ENCODE measurements at regions not wholly inside any gene's neighbourhood (a gene's known extent, or its start where the extent isn't known, plus 50 kb on each side); places are given as distances from the start of the nearest gene placed in this dataset.
"Not testable (repeated sequence)": the region's sequence is repeated elsewhere in the genome, so short reads cannot be mapped to it uniquely, and the experiment has no call there.

DNA sequence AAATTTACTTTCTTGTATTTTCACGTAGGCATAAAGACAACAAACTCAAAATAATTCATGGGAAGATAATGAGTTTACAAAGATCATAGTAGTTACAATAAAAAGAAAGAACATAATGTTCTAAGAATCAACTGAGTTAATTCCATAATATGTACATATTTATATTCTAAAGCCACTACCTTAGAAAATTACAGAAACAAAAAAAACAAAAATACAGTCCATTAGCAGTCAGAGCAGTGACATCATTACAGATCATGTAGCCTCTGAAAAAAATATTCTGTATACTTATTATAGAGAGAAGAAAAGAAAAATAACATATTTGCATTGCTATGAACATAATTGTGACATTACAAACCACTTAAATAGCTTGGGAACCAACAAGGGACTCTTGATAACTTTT, 360.1 kb upstream of the RGS18 start:
- ATAC-seq (ENCODE audit: insufficient number of reproducible peaks, low FRiP score, low read depth) (no peak), DNase-seq (ENCODE audit: low spot score) (no peak)
- H3K4me1 ChIP-seq (ENCODE audit: control insufficient read depth in 1 of 2, low read depth in 2 of 2) = no peaks in the 10 kb centered on the region
- no peak overlapping the region for H3K4me3 ChIP-seq
- no peak overlapping the region for H3K27ac ChIP-seq
- H3K36me3 ChIP-seq = no peaks in the 10 kb centered on the region
- TF ChIP-seq, protein P1, sequence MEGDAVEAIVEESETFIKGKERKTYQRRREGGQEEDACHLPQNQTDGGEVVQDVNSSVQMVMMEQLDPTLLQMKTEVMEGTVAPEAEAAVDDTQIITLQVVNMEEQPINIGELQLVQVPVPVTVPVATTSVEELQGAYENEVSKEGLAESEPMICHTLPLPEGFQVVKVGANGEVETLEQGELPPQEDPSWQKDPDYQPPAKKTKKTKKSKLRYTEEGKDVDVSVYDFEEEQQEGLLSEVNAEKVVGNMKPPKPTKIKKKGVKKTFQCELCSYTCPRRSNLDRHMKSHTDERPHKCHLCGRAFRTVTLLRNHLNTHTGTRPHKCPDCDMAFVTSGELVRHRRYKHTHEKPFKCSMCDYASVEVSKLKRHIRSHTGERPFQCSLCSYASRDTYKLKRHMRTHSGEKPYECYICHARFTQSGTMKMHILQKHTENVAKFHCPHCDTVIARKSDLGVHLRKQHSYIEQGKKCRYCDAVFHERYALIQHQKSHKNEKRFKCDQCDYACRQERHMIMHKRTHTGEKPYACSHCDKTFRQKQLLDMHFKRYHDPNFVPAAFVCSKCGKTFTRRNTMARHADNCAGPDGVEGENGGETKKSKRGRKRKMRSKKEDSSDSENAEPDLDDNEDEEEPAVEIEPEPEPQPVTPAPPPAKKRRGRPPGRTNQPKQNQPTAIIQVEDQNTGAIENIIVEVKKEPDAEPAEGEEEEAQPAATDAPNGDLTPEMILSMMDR (IDR thresholded peaks at IDR 0.05) = no peak
- H3K27me3 ChIP-seq (replicated peaks; ENCODE audit: insufficient read depth) = no peaks in the 10 kb centered on the region
- H3K9me3 ChIP-seq = no peaks in the 10 kb centered on the region

DNA sequence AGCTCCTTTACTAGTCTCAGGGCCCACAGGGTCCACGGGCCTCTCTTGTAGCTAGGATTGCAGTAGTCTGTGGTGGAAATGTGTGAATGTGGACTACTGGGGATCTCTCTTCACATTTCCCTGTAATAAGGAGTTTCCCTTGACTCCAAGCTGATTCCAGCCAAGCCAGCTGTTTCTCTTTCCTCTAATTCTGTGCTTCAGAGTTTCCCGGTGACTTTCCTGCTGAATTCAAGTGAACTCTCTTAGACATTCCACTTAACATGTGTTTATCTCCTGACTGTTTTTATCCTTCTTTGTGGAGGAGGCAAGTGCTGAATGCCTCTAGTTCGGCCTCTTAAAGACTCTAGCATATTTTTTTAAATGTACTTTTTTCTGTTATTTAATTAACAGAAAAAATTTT, 354.0 kb upstream of the RGS18 start:
- Histone ChIP-seq H3K27ac (no peak overlapping the region), H3K9me3 (no peaks in the 10 kb centered on the region), H3K27me3 (replicated peaks; ENCODE audit: insufficient read depth) (no peaks in the 10 kb centered on the region), H3K4me1 (ENCODE audit: control insufficient read depth in 1 of 2, low read depth in 2 of 2) (no peaks in the 10 kb centered on the region), H3K4me3 (no peak overlapping the region), H3K36me3 (no peaks in the 10 kb centered on the region)
- no peak for ATAC-seq (ENCODE audit: insufficient number of reproducible peaks, low FRiP score, low read depth)
- TF ChIP-seq, protein P1 (IDR thresholded peaks at IDR 0.05) = no peak
- no peak for DNase-seq (ENCODE audit: low spot score)

GRCh38 chr1:191813593-191813992, 344.7 kb upstream of the RGS18 start:
- DNase-seq (ENCODE audit: low spot score); H3K36me3 ChIP-seq; H3K4me1 ChIP-seq (ENCODE audit: control insufficient read depth in 1 of 2, low read depth in 2 of 2); ATAC-seq (ENCODE audit: insufficient number of reproducible peaks, low FRiP score, low read depth); H3K4me3 ChIP-seq; H3K27ac ChIP-seq; H3K27me3 ChIP-seq (replicated peaks; ENCODE audit: insufficient read depth); H3K9me3 ChIP-seq: not testable (repeated sequence)

DNA sequence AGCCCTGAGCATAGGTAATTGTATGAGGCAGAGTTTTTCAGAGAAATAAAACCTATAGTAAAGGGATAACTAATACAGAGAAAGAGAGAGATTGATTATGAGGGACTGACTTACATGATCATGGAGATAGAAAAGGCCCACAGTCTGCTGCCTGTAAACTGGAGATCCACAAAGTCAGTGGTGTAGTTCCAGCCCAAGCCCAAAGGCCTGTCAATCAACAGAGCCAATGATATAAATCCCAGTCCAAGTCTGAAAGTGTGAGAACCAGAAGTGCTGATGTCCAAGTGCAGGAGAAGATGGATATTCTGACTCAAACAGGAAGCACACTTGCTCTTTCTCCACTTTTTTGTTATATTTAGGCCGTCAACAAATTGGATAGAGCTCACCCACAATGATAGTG, 340.1 kb upstream of the RGS18 start:
- ATAC-seq (ENCODE audit: insufficient number of reproducible peaks, low FRiP score, low read depth) = no peak
- no peaks in the 10 kb centered on the region for H3K9me3 ChIP-seq

DNA sequence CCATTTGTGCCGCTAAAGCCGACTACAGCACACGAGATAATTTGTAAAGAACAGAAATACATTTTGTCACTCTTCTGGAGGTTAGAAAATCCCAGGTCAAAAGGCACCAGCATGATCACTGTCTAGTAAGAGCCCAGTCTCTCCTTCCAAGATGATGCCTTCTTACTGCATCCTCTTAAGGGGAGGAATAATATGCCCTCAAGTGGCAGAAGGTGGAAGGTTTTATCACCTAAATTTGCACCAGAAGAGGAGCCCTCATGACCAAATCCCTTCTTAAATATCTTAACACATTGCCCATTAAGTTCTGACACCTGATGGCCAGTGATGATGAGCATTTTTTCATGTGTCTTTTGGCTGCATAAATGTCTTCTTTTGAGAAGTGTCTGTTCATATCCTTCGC, 326.7 kb upstream of the RGS18 start:
- ATAC-seq (ENCODE audit: insufficient number of reproducible peaks, low FRiP score, low read depth) = no peak
- DNase-seq (ENCODE audit: low spot score) = no peak
- no peaks in the 10 kb centered on the region for H3K4me1 ChIP-seq (ENCODE audit: control insufficient read depth in 1 of 2, low read depth in 2 of 2)
- H3K4me3 ChIP-seq = no peak overlapping the region
- H3K27ac ChIP-seq = no peak overlapping the region
- TF ChIP-seq, protein P1 (IDR thresholded peaks at IDR 0.05) = no peak
- no peaks in the 10 kb centered on the region for H3K27me3 ChIP-seq (replicated peaks; ENCODE audit: insufficient read depth)
- H3K9me3 ChIP-seq = no peaks in the 10 kb centered on the region
- H3K36me3 ChIP-seq = no peaks in the 10 kb centered on the region

More for the DNA sequence above, 340.1 kb upstream of the RGS18 start:
- no peak overlapping the region for H3K27ac ChIP-seq
- no peaks in the 10 kb centered on the region for H3K27me3 ChIP-seq (replicated peaks; ENCODE audit: insufficient read depth)
- TF ChIP-seq, protein P1 (IDR thresholded peaks at IDR 0.05) = no peak
- DNase-seq (ENCODE audit: low spot score) = no peak
- H3K4me1 ChIP-seq (ENCODE audit: control insufficient read depth in 1 of 2, low read depth in 2 of 2) = no peaks in the 10 kb centered on the region
- no peak overlapping the region for H3K4me3 ChIP-seq
- no peaks in the 10 kb centered on the region for H3K36me3 ChIP-seq

- Histone ChIP-seq H3K4me3 (peak overlapping the region; percentile 12), H3K9me3 (no peaks in the 10 kb centered on the region), H3K4me1 (ENCODE audit: control insufficient read depth in 1 of 2, low read depth in 2 of 2) (peaks cover 0 to 4% of the 10 kb centered on the region in 2 donors), H3K27ac (no peak overlapping the region), H3K36me3 (no peaks in the 10 kb centered on the region), H3K27me3 (replicated peaks; ENCODE audit: insufficient read depth) (no peaks in the 10 kb centered on the region)
- ATAC-seq (ENCODE audit: insufficient number of reproducible peaks, low FRiP score, low read depth) (no peak), DNase-seq (ENCODE audit: low spot score) (no peak)
- TF ChIP-seq, protein P1 (IDR thresholded peaks at IDR 0.05) = no peak
Measured at GRCh38 chr1:191839891-191840290, 318.4 kb upstream of the RGS18 start.
